ENCODE measurements at regions not wholly inside any gene's neighbourhood (a gene's known extent, or its start where the extent isn't known, plus 50 kb on each side); places are given as distances from the start of the nearest gene placed in this dataset.
A peak's percentile ranks its signal among the peaks of the same experiment; 100 is the strongest.

- no peaks in the 10 kb centered on the region for H3K9me3 Mint-ChIP-seq
- no peaks in the 10 kb centered on the region for H3K36me3 Mint-ChIP-seq (ENCODE audit: low read depth)
- no peak for TF ChIP-seq CTCF (conservative IDR thresholded peaks at IDR 0.05)
- no peaks in the 10 kb centered on the region for H3K4me1 Mint-ChIP-seq
- H3K27ac Mint-ChIP-seq (ENCODE audit: unreplicated experiment), result no peak overlapping the region
- DNase-seq (ENCODE audit: low read depth, low spot score), result no peak
- peaks cover 35% of the 10 kb centered on the region for H3K27me3 Mint-ChIP-seq (ENCODE audit: low read depth)
- H3K4me3 Mint-ChIP-seq, result no peak overlapping the region
These were observed 121.1 kb downstream of the AIPL1 start for GRCh38 chr17:6313835-6314234.

- Mint-ChIP-seq H3K9me3 (no peaks in the 10 kb centered on the region), H3K4me3 (no peak overlapping the region), H3K27me3 (ENCODE audit: low read depth) (peaks cover 49% of the 10 kb centered on the region), H3K27ac (ENCODE audit: unreplicated experiment) (no peak overlapping the region), H3K36me3 (ENCODE audit: low read depth) (no peaks in the 10 kb centered on the region), H3K4me1 (no peaks in the 10 kb centered on the region)
- DNase-seq (ENCODE audit: low read depth, low spot score), result no peak
- no peak for TF ChIP-seq CTCF (conservative IDR thresholded peaks at IDR 0.05)
These were observed 128.1 kb downstream of the AIPL1 start for GRCh38 chr17:6306820-6307219.

- Mint-ChIP-seq H3K36me3 (ENCODE audit: low read depth) (no peaks in the 10 kb centered on the region), H3K4me1 (no peaks in the 10 kb centered on the region), H3K9me3 (no peaks in the 10 kb centered on the region), H3K27ac (ENCODE audit: unreplicated experiment) (no peak overlapping the region), H3K4me3 (no peak overlapping the region), H3K27me3 (ENCODE audit: low read depth) (peaks cover 53% of the 10 kb centered on the region)
- no peak for DNase-seq (ENCODE audit: low read depth, low spot score)
- TF ChIP-seq CTCF (conservative IDR thresholded peaks at IDR 0.05), result no peak
These were observed 129.1 kb downstream of the AIPL1 start for GRCh38 chr17:6305613-6306360.

- H3K9me3 Mint-ChIP-seq, result no peaks in the 10 kb centered on the region
- no peak overlapping the region for H3K27ac Mint-ChIP-seq (ENCODE audit: unreplicated experiment)
- no peak for DNase-seq (ENCODE audit: low read depth, low spot score)
- H3K36me3 Mint-ChIP-seq (ENCODE audit: low read depth), result no peaks in the 10 kb centered on the region
- no peaks in the 10 kb centered on the region for H3K4me1 Mint-ChIP-seq
- no peak overlapping the region for H3K4me3 Mint-ChIP-seq
- peaks cover 53% of the 10 kb centered on the region for H3K27me3 Mint-ChIP-seq (ENCODE audit: low read depth)
- TF ChIP-seq CTCF (conservative IDR thresholded peaks at IDR 0.05), result no peak
These were observed 129.9 kb downstream of the AIPL1 start for GRCh38 chr17:6304894-6305612.

GRCh38 chr17:6303664-6304063 lies 131.3 kb downstream of the AIPL1 start:
- peak; percentile 68 for DNase-seq (ENCODE audit: low read depth, low spot score)

More at GRCh38 chr17:6303664-6304063, 131.3 kb downstream of the AIPL1 start:
- no peak for TF ChIP-seq CTCF (conservative IDR thresholded peaks at IDR 0.05)
- H3K36me3 Mint-ChIP-seq (ENCODE audit: low read depth), result no peaks in the 10 kb centered on the region
- no peaks in the 10 kb centered on the region for H3K4me1 Mint-ChIP-seq
- H3K4me3 Mint-ChIP-seq, result no peak overlapping the region
- H3K9me3 Mint-ChIP-seq, result no peaks in the 10 kb centered on the region
- no peak overlapping the region for H3K27ac Mint-ChIP-seq (ENCODE audit: unreplicated experiment)
- H3K27me3 Mint-ChIP-seq (ENCODE audit: low read depth), result peaks cover 56% of the 10 kb centered on the region
